IMR-90 (cell line): ENCODE measurements at regions not wholly inside any gene's neighbourhood (a gene's known extent, or its start where the extent isn't known, plus 50 kb on each side); places are given as distances from the start of the nearest gene placed in this dataset.

Source experiments
- ATAC-seq: fragments of 200-7000 bp; cut with Tn5 transposase; 2 replicates; pipeline ENCODE4 v1.9.1; 2020; ENCODE audit warnings: low read depth, mild to moderate bottlenecking, moderate library complexity
- BruUV-seq: library from RNA; stranded (reverse); fragments of 400-500 nt; replicated peaks from 2 replicates; lab custom pipeline; 2021; lab: Mats Ljungman, UMichigan
- CTCF ChIA-PET: fragments of 300-600 bp; formaldehyde crosslinking; extraction: SDS; loops from one replicate; lab custom pipeline; 2021; ENCODE audit warnings: antibody characterized with exemption; lab: Yijun Ruan, JAX
- POLR2A ChIA-PET: fragments of 300-600 bp; sonication (Branson Sonifier 250); formaldehyde crosslinking; loops from one replicate; lab custom pipeline; 2022; ENCODE audit warnings: antibody characterized with exemption; ENCODE audit not compliant: unreplicated experiment; lab: Charles Lee
- DNase-seq: peaks from one replicate; pipeline ENCODE4 v3.0.0; 2013
- H2AFZ ChIP-seq: replicated peaks from 2 replicates; pipeline ENCODE3; 2013; ENCODE audit warnings: low read length, mild to moderate bottlenecking; ENCODE audit not compliant: poor library complexity
- H2AK5ac ChIP-seq: 2 replicates; pipeline ENCODE4 v1.6.1; 2013; ENCODE audit warnings: low read depth, low read length, inconsistent platforms
- H2AK9ac ChIP-seq: replicated peaks from 2 replicates; pipeline ENCODE3; 2013; ENCODE audit warnings: mild to moderate bottlenecking, low read depth, low read length, moderate library complexity; ENCODE audit not compliant: poor library complexity
- H2BK120ac ChIP-seq: 2 replicates; pipeline ENCODE4 v1.6.1; 2013; ENCODE audit warnings: low read depth, low read length, inconsistent platforms
- H2BK15ac ChIP-seq: 3 replicates; pipeline ENCODE4 v1.6.1; 2013; ENCODE audit warnings: low read depth, low read length, inconsistent platforms
- H2BK20ac ChIP-seq: 2 replicates; pipeline ENCODE4 v1.6.1; 2013; ENCODE audit warnings: low read depth, mild to moderate bottlenecking, inconsistent platforms, low read length, moderate library complexity
- H2BK5ac ChIP-seq: 2 replicates; pipeline ENCODE4 v1.6.1; 2013; ENCODE audit warnings: mild to moderate bottlenecking, low read depth, low read length, inconsistent platforms; ENCODE audit not compliant: poor library complexity, severe bottlenecking
- H3K14ac ChIP-seq: replicated peaks from 2 replicates; pipeline ENCODE4 v1.6.1; 2013; ENCODE audit warnings: low read depth, low read length, inconsistent platforms
- H3K18ac ChIP-seq: 2 replicates; pipeline ENCODE4 v1.6.1; 2013; ENCODE audit warnings: low read depth, low read length, control low read depth
- H3K23ac ChIP-seq: 2 replicates; pipeline ENCODE4 v1.6.1; 2013; ENCODE audit warnings: low read depth, low read length, inconsistent platforms
- H3K27ac ChIP-seq: 2 replicates; pipeline ENCODE4 v1.5.1; 2013; ENCODE audit warnings: mild to moderate bottlenecking, control low read depth, low read length; ENCODE audit not compliant: insufficient read depth
- H3K27me3 ChIP-seq: 2 replicates; pipeline ENCODE4 v1.6.1; 2013; ENCODE audit warnings: low read length; ENCODE audit not compliant: control insufficient read depth, insufficient read depth
- H3K36me3 ChIP-seq: 2 replicates; pipeline ENCODE4 v1.6.1; 2013; ENCODE audit warnings: low read length, mixed read lengths; ENCODE audit not compliant: control insufficient read depth, insufficient read depth
- H3K4ac ChIP-seq: 2 replicates; pipeline ENCODE4 v1.6.1; 2013; ENCODE audit warnings: low read depth, low read length, inconsistent platforms
- H3K4me1 ChIP-seq: 2 replicates; pipeline ENCODE4 v1.6.1; 2013; ENCODE audit warnings: low read length, mixed read lengths; ENCODE audit not compliant: control insufficient read depth, insufficient read depth
- H3K4me2 ChIP-seq: 2 replicates; pipeline ENCODE4 v1.6.1; 2013; ENCODE audit warnings: low read depth, mild to moderate bottlenecking, control low read depth, low read length, moderate library complexity
- H3K4me3 ChIP-seq: 2 replicates; pipeline ENCODE4 v1.5.1; 2013; ENCODE audit warnings: low read depth, mild to moderate bottlenecking, control low read depth, low read length, moderate library complexity; ENCODE audit not compliant: insufficient read depth
- H3K56ac ChIP-seq: 2 replicates; pipeline ENCODE4 v1.6.1; 2013; ENCODE audit warnings: low read length, inconsistent platforms; ENCODE audit not compliant: insufficient read depth; ENCODE audit errors: extremely low read depth
- H3K79me1 ChIP-seq, 2 experiments: 2 replicates each; pipeline ENCODE4 v1.6.1; 2013; ENCODE audit warnings: low read length in 2 of 2, inconsistent platforms in 1 of 2, low read depth in 1 of 2
- H3K9ac ChIP-seq: 2 replicates; pipeline ENCODE4 v1.6.1; 2013; ENCODE audit warnings: low read depth, low read length, control low read depth
- H3K9me1 ChIP-seq: 2 replicates; pipeline ENCODE4 v1.6.1; 2013; ENCODE audit warnings: low read length, inconsistent platforms; ENCODE audit not compliant: insufficient read depth
- H3K9me3 ChIP-seq: 2 replicates; pipeline ENCODE4 v1.6.1; 2013; ENCODE audit warnings: low read length; ENCODE audit not compliant: control insufficient read depth, insufficient read depth
- H4K20me1 ChIP-seq: 2 replicates; pipeline ENCODE4 v1.6.1; 2013; ENCODE audit warnings: low read length, inconsistent platforms; ENCODE audit not compliant: insufficient read depth
- H4K5ac ChIP-seq: 2 replicates; pipeline ENCODE4 v1.6.1; 2013; ENCODE audit warnings: mild to moderate bottlenecking, low read depth, low read length, control low read depth
- H4K8ac ChIP-seq, 2 experiments: 2 replicates each; pipeline ENCODE4 v1.6.1; 2013; ENCODE audit warnings: low read depth in 2 of 2, low read length in 2 of 2, control low read depth in 1 of 2, inconsistent platforms in 1 of 2
- H4K91ac ChIP-seq: 2 replicates; pipeline ENCODE4 v1.6.1; 2013; ENCODE audit warnings: low read depth, low read length, inconsistent platforms; ENCODE audit not compliant: insufficient read depth
- CHD1 ChIP-seq: IDR thresholded peaks from 2 replicates; pipeline ENCODE4 v1.6.1; 2012; ENCODE audit warnings: low read depth, low read length, improper control_type of control experiment
- FOS ChIP-seq: fragments of 150-350 bp; IDR thresholded peaks from 2 replicates; pipeline ENCODE4 v1.6.1; 2016; ENCODE audit warnings: low read depth, low read length
- MAFK ChIP-seq: IDR thresholded peaks from 2 replicates; pipeline ENCODE4 v1.6.1; 2012; ENCODE audit warnings: low read depth, low read length, improper control_type of control experiment
- NFE2L2 ChIP-seq: fragments of 150-350 bp; IDR thresholded peaks from 2 replicates; pipeline ENCODE4 v1.6.1; 2016; ENCODE audit warnings: low read depth, mild to moderate bottlenecking, low read length
- POLR2A ChIP-seq: IDR thresholded peaks from 2 replicates; pipeline ENCODE4 v1.6.1; 2012; ENCODE audit warnings: mild to moderate bottlenecking, low read depth, low read length
- RAD21 ChIP-seq: IDR thresholded peaks from 2 replicates; pipeline ENCODE4 v1.6.1; 2012; ENCODE audit warnings: low read length, improper control_type of control experiment
- RCOR1 ChIP-seq: IDR thresholded peaks from 2 replicates; pipeline ENCODE4 v1.6.1; 2012; ENCODE audit warnings: mild to moderate bottlenecking, low read length, improper control_type of control experiment; ENCODE audit not compliant: insufficient replicate concordance
- RFX5 ChIP-seq: IDR thresholded peaks from 2 replicates; pipeline ENCODE4 v1.8.0; 2012; ENCODE audit warnings: low read depth, mild to moderate bottlenecking, low read length, moderate library complexity
- SMC3 ChIP-seq: fragments of 150-350 bp; IDR thresholded peaks from 2 replicates; pipeline ENCODE4 v1.6.1; 2016; ENCODE audit warnings: low read depth, mild to moderate bottlenecking, antibody characterized with exemption, low read length, moderate library complexity
- WGBS, 2 experiments: methylation state at CpG; one replicate each; pipeline versions ENCODE4 v1.1.5 to v1.1.7; 2013; ENCODE audit warnings: missing lambda C conversion rate in 2 of 2; ENCODE audit not compliant: insufficient read length in 1 of 2; ENCODE audit errors: extremely low coverage in 2 of 2; 5-methylcytosine and 5-hydroxymethylcytosine counted together
- dilution Hi-C: fragments of 300-500 bp; cut with HindIII; formaldehyde crosslinking; loops from one replicate; pipeline ENCODE4 v1.14.3; 2018; ENCODE audit warnings: low sequenced_read_pairs; ENCODE audit not compliant: unreplicated experiment
- in situ Hi-C: fragments of 300-500 bp; cut with MboI; formaldehyde crosslinking; loops from 3 replicates; pipeline ENCODE4 v1.14.3; 2019; ENCODE audit warnings: low sequenced_read_pairs, inconsistent platforms, mixed read lengths
- intact Hi-C: fragments of 100-400 bp; cut with micrococcal nuclease; formaldehyde crosslinking; loops from 2 replicates; pipeline ENCODE4 v1.10.0; 2022
- TF ChIP-seq, protein P1 (sequence below): fragments of 150-350 bp; IDR thresholded peaks from 2 replicates; pipeline ENCODE4 v1.6.1; 2016; ENCODE audit warnings: low read depth, mild to moderate bottlenecking, low read length, moderate library complexity, borderline replicate concordance
- TF ChIP-seq, protein P2 (sequence below): conservative IDR thresholded peaks from 2 replicates; pipeline ENCODE4 v1.5.1; 2012; ENCODE audit warnings: mild to moderate bottlenecking, low read depth, low read length, improper control_type of control experiment

DNA sequence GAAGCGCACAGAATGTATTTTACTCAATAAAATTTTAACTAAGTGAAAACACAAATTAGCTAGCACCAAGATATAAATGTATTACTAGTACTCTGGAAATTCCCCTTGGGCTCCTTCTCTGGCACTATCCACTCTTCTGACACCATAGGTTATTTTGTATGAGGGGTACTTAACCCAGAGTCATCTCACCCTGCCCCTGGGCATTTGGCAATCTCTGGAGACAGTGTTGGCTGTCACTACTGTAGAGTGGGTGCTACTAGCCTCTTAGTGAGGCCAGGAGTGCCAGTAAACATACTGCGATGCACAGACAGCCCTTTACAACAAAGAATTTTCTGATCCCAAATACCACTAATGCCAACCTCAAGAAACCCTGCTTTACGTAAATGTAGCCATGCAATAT lies 246.3 kb upstream of the KBTBD8 start:
- Histone ChIP-seq H3K9ac (no peak overlapping the region), H3K4me1 (peaks cover 9% of the 10 kb centered on the region), H2BK120ac (no peak overlapping the region), H3K9me1 (no peaks in the 10 kb centered on the region), H3K4me2 (no peak overlapping the region), H2AFZ (no peak overlapping the region), H2AK9ac (no peak overlapping the region), H3K18ac (no peak overlapping the region), H3K27me3 (no peaks in the 10 kb centered on the region), H4K91ac (no peak overlapping the region), H2AK5ac (no peak overlapping the region), H4K5ac (no peak overlapping the region), H2BK15ac (no peak overlapping the region), H3K14ac (no peak overlapping the region), H3K23ac (no peak overlapping the region), H3K4ac (no peak overlapping the region), H3K56ac (no peak overlapping the region), H4K20me1 (no peaks in the 10 kb centered on the region), H3K9me3 (no peaks in the 10 kb centered on the region), H3K79me1 (no peaks in the 10 kb centered on the region), H2BK5ac (no peak overlapping the region), H4K8ac (no peak overlapping the region), H2BK20ac (no peak overlapping the region), H3K36me3 (no peaks in the 10 kb centered on the region), H3K4me3 (no peak overlapping the region), H3K27ac (no peak overlapping the region)
- dilution Hi-C loops (no loop called here), in situ Hi-C loops (no loop called here), intact Hi-C loops (no loop called here)
- no peak for ATAC-seq
- no CpG with 5 or more reads among the region's 3 CpGs for WGBS, 2 experiments
- TF ChIP-seq RAD21 (no peak), NFE2L2 (no peak), FOS (no peak), CHD1 (no peak), POLR2A (no peak), SMC3 (no peak), RFX5 (no peak), MAFK (no peak), RCOR1 (no peak)
- TF ChIP-seq, protein P1, sequence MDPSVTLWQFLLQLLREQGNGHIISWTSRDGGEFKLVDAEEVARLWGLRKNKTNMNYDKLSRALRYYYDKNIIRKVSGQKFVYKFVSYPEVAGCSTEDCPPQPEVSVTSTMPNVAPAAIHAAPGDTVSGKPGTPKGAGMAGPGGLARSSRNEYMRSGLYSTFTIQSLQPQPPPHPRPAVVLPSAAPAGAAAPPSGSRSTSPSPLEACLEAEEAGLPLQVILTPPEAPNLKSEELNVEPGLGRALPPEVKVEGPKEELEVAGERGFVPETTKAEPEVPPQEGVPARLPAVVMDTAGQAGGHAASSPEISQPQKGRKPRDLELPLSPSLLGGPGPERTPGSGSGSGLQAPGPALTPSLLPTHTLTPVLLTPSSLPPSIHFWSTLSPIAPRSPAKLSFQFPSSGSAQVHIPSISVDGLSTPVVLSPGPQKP: no peak
- TF ChIP-seq, protein P2, sequence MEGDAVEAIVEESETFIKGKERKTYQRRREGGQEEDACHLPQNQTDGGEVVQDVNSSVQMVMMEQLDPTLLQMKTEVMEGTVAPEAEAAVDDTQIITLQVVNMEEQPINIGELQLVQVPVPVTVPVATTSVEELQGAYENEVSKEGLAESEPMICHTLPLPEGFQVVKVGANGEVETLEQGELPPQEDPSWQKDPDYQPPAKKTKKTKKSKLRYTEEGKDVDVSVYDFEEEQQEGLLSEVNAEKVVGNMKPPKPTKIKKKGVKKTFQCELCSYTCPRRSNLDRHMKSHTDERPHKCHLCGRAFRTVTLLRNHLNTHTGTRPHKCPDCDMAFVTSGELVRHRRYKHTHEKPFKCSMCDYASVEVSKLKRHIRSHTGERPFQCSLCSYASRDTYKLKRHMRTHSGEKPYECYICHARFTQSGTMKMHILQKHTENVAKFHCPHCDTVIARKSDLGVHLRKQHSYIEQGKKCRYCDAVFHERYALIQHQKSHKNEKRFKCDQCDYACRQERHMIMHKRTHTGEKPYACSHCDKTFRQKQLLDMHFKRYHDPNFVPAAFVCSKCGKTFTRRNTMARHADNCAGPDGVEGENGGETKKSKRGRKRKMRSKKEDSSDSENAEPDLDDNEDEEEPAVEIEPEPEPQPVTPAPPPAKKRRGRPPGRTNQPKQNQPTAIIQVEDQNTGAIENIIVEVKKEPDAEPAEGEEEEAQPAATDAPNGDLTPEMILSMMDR: no peak
- POLR2A ChIA-PET: no interaction called here
- no peak for DNase-seq
- CTCF ChIA-PET: interaction anchor here (0.7 kb wide), 1 partner anchor 71 kb away, joined by 3 read pairs; no protein-coding TSS in a partner anchor
- no TSS peak for BruUV-seq
